Left lung (tissue), 4 donors: ENCODE measurements at regions not wholly inside any gene's neighbourhood (a gene's known extent, or its start where the extent isn't known, plus 50 kb on each side); places are given as distances from the start of the nearest gene placed in this dataset.
"Not testable (repeated sequence)": the region's sequence is repeated elsewhere in the genome, so short reads cannot be mapped to it uniquely, and the experiment has no call there.

Experiments used
- ATAC-seq: fragments of 200-7000 bp; cut with Tn5 transposase; one replicate; pipeline ENCODE4 v1.9.1; 2020; ENCODE audit warnings: moderate library complexity
- DNase-seq, 4 donors: peaks; one replicate each; pipeline ENCODE4 v3.0.0-alpha.2; 2013 to 2020
- H3K27ac ChIP-seq, 2 donors: fragments of 200-600 bp; sonication (generic) in 1 of 2; one replicate each; pipeline versions ENCODE4 v1.5.0 to v1.8.0; 2020 to 2021
- H3K27me3 ChIP-seq, 2 donors: fragments of 200-600 bp; sonication (generic) in 1 of 2; one replicate each; pipeline versions ENCODE4 v1.5.0 to v1.8.0; 2020 to 2021
- H3K36me3 ChIP-seq, 2 donors: fragments of 200-600 bp; sonication (generic) in 1 of 2; one replicate each; pipeline versions ENCODE4 v1.5.0 to v1.8.0; 2020 to 2021
- H3K4me1 ChIP-seq, 2 donors: fragments of 200-600 bp; one replicate each; pipeline ENCODE4 v1.8.0; 2021
- H3K4me3 ChIP-seq, 2 donors: fragments of 200-600 bp; sonication (generic) in 1 of 2; one replicate each; pipeline versions ENCODE4 v1.5.0 to v1.8.0; 2020 to 2021; ENCODE audit warnings: mild to moderate bottlenecking in 1 of 2
- H3K9me3 ChIP-seq, 2 donors: fragments of 200-600 bp; sonication (generic) in 1 of 2; one replicate each; pipeline versions ENCODE4 v1.5.0 to v1.8.0; 2020 to 2021
- CTCF ChIP-seq, 2 donors: fragments of 200-600 bp; sonication (generic) in 1 of 2; IDR thresholded peaks; one replicate each; pipeline versions ENCODE4 v1.5.0 to v1.8.0; 2021; ENCODE audit warnings: antibody characterized with exemption in 2 of 2
- intact Hi-C, 2 donors: fragments of 100-400 bp; cut with DNase I; formaldehyde crosslinking; loops; one replicate each; pipeline versions ENCODE4 v1.11.2 to v1.14.2; 2022
- donor health status: DM: no; HTN: yes; CAD: no.
- donor health status: DM: no; HTN: no; CAD: no.

DNA sequence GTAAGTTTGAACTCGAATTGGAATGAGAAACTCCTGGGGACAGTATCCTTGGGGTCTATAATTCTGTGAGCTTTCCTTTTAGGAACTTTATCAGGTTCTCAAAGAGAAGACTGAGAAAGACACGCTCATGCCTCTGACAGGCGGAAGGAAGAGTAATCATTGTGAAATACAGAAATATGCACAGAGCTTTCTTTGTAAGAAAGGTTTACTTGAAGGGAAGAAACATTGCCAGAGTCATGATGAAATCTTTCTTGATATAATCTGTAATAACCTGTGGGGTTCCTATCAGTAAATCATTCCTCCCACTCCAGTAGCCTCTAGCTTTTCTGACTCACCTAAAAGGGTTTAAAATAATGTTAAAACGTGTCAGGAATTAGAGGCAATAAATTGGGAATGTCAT is 83.6 kb upstream of the CCDC39 start:
- Histone ChIP-seq H3K4me3 (no peak overlapping the region), H3K27me3 (no peaks in the 10 kb centered on the region), H3K27ac (no peak overlapping the region), H3K4me1 (no peaks in the 10 kb centered on the region), H3K36me3 (no peaks in the 10 kb centered on the region), H3K9me3 (peaks cover 0 to 3% of the 10 kb centered on the region in 2 donors)
- intact Hi-C loops: no loop called here
- ATAC-seq (no peak), DNase-seq (no peak)
- no peak for TF ChIP-seq CTCF (IDR thresholded peaks at IDR 0.05)

DNA sequence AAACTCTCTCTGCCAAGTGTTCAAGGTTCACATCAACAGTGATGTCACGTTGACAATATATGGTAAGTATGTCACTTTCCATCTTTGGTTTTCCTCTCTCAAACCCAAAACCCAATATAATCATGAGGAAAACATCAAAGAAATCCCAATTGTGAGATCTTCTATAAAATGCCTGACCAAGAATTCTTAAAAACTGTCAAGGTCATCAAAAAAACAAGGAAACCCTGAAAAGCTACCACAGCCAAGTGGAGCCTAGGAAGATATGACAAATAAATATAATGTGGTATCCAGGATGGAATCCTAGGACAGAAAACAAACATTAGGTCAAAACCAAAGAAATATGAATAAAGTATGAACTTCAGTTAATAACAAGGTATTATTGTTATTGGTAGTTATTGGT is 85.2 kb upstream of the CCDC39 start:
- Histone ChIP-seq H3K4me1 (no peaks in the 10 kb centered on the region), H3K9me3 (no peaks in the 10 kb centered on the region), H3K27me3 (no peaks in the 10 kb centered on the region), H3K27ac (no peak overlapping the region), H3K4me3 (no peak overlapping the region), H3K36me3 (no peaks in the 10 kb centered on the region)
- no peak for DNase-seq
- ATAC-seq: no peak
- TF ChIP-seq CTCF (IDR thresholded peaks at IDR 0.05): no peak
- intact Hi-C loops: no loop called here

GRCh38 chr3:180770639-180771038 is 91.3 kb upstream of the CCDC39 start:
- no peaks in the 10 kb centered on the region for H3K27me3 ChIP-seq
- no peak for DNase-seq
- peaks cover 0 to 12% of the 10 kb centered on the region in 2 donors for H3K9me3 ChIP-seq
- no peak for TF ChIP-seq CTCF (IDR thresholded peaks at IDR 0.05)
- intact Hi-C loops: no loop called here
- H3K27ac ChIP-seq: no peak overlapping the region
- H3K4me1 ChIP-seq: no peaks in the 10 kb centered on the region
- H3K36me3 ChIP-seq: no peaks in the 10 kb centered on the region
- H3K4me3 ChIP-seq: no peak overlapping the region
- no peak for ATAC-seq

DNA sequence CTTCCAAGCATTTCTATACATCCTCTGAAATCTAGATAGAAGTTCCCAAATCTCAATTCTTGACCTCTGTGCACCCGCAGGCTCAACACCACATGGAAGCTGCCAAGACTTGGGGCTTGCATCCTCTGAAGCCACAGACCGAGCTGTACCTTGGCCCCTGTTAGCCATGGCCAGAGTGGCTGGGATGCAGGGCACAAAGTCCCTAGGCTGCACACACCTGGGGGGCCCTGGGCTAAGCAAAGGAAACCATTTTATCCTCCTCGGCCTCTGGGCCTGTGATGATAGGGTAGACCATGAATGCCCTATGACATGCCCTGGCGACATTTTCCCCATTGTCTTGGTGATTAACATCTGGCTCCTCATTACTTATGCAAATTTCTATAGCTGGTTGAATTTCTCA is 97.1 kb upstream of the CCDC39 start:
- Histone ChIP-seq H3K4me1 (no peaks in the 10 kb centered on the region), H3K27ac (no peak overlapping the region), H3K27me3 (no peaks in the 10 kb centered on the region), H3K4me3 (no peak overlapping the region), H3K36me3 (no peaks in the 10 kb centered on the region), H3K9me3 (peaks cover 0 to 65% of the 10 kb centered on the region in 2 donors)
- DNase-seq: peak in 1 of 4 donors; percentile 22
- TF ChIP-seq CTCF (IDR thresholded peaks at IDR 0.05): no peak
- intact Hi-C loops: no loop called here
- ATAC-seq: no peak

DNA sequence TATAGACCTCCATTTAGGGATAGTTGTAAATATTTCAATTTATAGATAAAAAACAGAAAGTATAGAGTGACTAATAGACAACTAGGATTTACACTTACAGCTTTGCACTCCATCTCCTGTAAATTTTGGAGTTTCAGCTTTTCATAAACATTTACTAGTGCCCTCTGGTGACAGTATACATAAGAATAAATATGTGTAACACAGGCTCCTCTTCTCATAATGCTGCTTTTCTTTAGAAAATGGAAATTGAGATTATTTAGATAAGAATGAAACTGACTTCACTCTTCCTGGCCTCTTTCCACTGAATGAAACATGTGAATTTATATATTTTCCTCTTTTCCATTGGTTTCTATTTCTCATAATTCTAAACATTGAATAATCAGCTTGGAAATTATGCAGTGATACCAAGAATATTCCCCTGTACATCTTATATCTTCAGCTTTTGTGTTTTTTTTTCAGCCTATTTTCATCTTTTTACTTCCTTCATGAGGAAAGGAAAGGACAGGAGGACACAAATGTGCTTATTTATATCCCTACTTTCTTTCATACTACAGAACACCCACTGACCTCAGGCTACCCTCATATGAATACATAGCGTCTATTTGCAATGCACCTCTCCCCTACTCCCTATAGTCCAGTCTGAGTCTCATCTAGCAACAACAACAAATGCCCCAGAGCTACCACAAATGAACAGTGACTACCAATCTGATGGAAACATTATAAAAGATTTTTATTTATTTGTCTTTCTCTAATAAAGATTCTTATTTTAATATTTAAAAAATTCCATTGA is 103.1 kb upstream of the CCDC39 start:
- intact Hi-C loops: no loop called here
- Histone ChIP-seq H3K27me3 (no peaks in the 10 kb centered on the region), H3K4me1 (no peaks in the 10 kb centered on the region), H3K36me3 (no peaks in the 10 kb centered on the region), H3K27ac (no peak overlapping the region), H3K9me3 (peaks cover 0 to 40% of the 10 kb centered on the region in 2 donors), H3K4me3 (no peak overlapping the region)
- TF ChIP-seq CTCF (IDR thresholded peaks at IDR 0.05): no peak
- no peak for DNase-seq
- no peak for ATAC-seq

- H3K27me3 ChIP-seq, intact Hi-C loops, ATAC-seq, H3K36me3 ChIP-seq, H3K27ac ChIP-seq, H3K4me1 ChIP-seq, H3K4me3 ChIP-seq, H3K9me3 ChIP-seq, DNase-seq: not testable (repeated sequence)
Measured at GRCh38 chr3:180786227-180786626, 106.9 kb upstream of the CCDC39 start.
